ENCODE measurements at regions not wholly inside any gene's neighbourhood (a gene's known extent, or its start where the extent isn't known, plus 50 kb on each side); places are given as distances from the start of the nearest gene placed in this dataset.

DNA sequence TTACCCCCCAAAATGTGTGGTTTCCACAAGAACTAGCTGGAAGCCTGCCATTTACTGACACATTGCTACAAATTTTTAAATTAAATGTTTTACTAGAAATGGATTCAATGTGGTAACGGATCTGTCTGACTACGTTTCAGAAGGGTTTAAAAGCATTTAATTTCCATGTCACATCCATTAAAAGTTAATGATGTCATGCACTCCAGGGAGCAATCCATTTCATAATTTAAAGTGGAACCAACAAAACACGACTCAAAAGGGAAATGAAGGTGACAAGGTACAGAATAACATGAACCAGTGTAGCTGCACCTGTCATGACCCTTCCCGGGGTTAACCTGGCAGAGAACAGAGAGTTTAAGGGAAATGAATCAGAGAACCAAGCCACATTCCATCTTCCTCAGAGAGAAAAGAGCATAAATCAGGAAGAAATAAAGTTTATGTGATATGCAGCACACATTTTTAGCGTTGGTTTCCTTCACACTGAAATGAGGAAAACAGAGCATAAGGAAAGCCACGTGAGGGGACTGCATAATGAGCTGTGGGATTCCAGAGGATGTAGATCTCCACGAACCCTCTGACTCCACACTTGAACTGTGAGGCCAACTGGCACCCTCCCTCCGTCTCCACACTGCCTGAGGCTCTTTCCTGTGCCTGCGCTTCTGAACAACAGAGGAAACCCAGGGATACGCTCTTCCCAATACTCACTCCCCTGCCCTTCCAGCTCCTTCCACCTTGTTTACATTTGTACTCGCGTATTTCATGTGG, 170.3 kb upstream of the AHI1 start:
- Histone ChIP-seq H3K9me3 (ENCODE audit: control insufficient read depth in 4 of 4, insufficient read depth in 3 of 4, low read length in 3 of 4) (peaks cover 0 to 3% (median under 1%) of the 10 kb centered on the region in 4 donors), H3K27ac (ENCODE audit: low read depth in 1 of 2, low read length in 1 of 2) (no peak overlapping the region), H3K4me3 (no peak overlapping the region), H3K27me3 (ENCODE audit: control insufficient read depth in 3 of 3, insufficient read depth in 3 of 3, low read length in 2 of 3) (no peaks in the 10 kb centered on the region), H3K36me3 (ENCODE audit: control insufficient read depth in 4 of 4, insufficient read depth in 4 of 4, low read length in 4 of 4) (no peaks in the 10 kb centered on the region), H3K4me1 (ENCODE audit: control insufficient read depth in 5 of 5, insufficient read depth in 5 of 5, low read length in 5 of 5) (peaks cover 0 to 9% (median 3%) of the 10 kb centered on the region in 5 donors), H3K9ac (ENCODE audit: insufficient read depth in 1 of 2, low read length in 2 of 2) (no peak overlapping the region)
- peak; percentile 34 for ATAC-seq (ENCODE audit: insufficient read depth, low FRiP score)
- peak; percentile 39 to 66 (median 56) for DNase-seq
- TF ChIP-seq, protein P1, sequence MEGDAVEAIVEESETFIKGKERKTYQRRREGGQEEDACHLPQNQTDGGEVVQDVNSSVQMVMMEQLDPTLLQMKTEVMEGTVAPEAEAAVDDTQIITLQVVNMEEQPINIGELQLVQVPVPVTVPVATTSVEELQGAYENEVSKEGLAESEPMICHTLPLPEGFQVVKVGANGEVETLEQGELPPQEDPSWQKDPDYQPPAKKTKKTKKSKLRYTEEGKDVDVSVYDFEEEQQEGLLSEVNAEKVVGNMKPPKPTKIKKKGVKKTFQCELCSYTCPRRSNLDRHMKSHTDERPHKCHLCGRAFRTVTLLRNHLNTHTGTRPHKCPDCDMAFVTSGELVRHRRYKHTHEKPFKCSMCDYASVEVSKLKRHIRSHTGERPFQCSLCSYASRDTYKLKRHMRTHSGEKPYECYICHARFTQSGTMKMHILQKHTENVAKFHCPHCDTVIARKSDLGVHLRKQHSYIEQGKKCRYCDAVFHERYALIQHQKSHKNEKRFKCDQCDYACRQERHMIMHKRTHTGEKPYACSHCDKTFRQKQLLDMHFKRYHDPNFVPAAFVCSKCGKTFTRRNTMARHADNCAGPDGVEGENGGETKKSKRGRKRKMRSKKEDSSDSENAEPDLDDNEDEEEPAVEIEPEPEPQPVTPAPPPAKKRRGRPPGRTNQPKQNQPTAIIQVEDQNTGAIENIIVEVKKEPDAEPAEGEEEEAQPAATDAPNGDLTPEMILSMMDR (IDR thresholded peaks at IDR 0.05; ENCODE audit: control extremely low read depth, extremely low read depth), result no peak
- WGBS, 2 donors, result 31 to 46% methylated on average over 12 of the region's 12 CpGs

DNA sequence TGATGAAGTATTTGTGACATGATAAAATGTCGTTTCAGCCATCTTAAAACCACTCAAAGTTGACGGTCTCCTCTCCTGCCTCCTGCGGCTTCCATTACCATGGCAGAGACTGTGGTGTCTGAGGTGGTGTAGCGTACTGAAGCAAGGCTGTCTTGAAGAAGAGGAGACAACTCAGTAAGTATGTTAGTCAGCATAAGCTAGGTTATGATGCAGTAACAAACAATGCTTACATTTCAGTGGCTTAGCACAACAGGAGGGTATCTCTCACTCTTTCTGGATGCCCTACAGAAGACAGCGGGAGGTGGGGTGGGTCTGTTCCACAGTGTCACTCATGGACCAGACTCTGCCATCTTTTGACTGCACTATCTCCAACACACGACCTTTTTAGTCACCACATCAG, 174.7 kb upstream of the AHI1 start:
- peaks cover 0 to 2% (median 0%) of the 10 kb centered on the region in 3 donors for H3K27me3 ChIP-seq (ENCODE audit: control insufficient read depth in 3 of 3, insufficient read depth in 3 of 3, low read length in 2 of 3)
- H3K4me1 ChIP-seq (ENCODE audit: control insufficient read depth in 5 of 5, insufficient read depth in 5 of 5, low read length in 5 of 5), result peaks cover 0 to 32% (median 4%) of the 10 kb centered on the region in 5 donors
- H3K27ac ChIP-seq (ENCODE audit: low read depth in 1 of 2, low read length in 1 of 2), result no peak overlapping the region
- no peak overlapping the region for H3K9ac ChIP-seq (ENCODE audit: insufficient read depth in 1 of 2, low read length in 2 of 2)
- ATAC-seq (ENCODE audit: insufficient read depth, low FRiP score) (no peak), DNase-seq (no peak)
- no peaks in the 10 kb centered on the region for H3K36me3 ChIP-seq (ENCODE audit: control insufficient read depth in 4 of 4, insufficient read depth in 4 of 4, low read length in 4 of 4)
- H3K4me3 ChIP-seq, result no peak overlapping the region
- H3K9me3 ChIP-seq (ENCODE audit: control insufficient read depth in 4 of 4, insufficient read depth in 3 of 4, low read length in 3 of 4), result peaks cover 0 to 1% (median 0%) of the 10 kb centered on the region in 4 donors
- WGBS, 2 donors, result 92 to 94% methylated on average over 6 of the region's 6 CpGs
- TF ChIP-seq, protein P1 (IDR thresholded peaks at IDR 0.05; ENCODE audit: control extremely low read depth, extremely low read depth), result no peak

DNA sequence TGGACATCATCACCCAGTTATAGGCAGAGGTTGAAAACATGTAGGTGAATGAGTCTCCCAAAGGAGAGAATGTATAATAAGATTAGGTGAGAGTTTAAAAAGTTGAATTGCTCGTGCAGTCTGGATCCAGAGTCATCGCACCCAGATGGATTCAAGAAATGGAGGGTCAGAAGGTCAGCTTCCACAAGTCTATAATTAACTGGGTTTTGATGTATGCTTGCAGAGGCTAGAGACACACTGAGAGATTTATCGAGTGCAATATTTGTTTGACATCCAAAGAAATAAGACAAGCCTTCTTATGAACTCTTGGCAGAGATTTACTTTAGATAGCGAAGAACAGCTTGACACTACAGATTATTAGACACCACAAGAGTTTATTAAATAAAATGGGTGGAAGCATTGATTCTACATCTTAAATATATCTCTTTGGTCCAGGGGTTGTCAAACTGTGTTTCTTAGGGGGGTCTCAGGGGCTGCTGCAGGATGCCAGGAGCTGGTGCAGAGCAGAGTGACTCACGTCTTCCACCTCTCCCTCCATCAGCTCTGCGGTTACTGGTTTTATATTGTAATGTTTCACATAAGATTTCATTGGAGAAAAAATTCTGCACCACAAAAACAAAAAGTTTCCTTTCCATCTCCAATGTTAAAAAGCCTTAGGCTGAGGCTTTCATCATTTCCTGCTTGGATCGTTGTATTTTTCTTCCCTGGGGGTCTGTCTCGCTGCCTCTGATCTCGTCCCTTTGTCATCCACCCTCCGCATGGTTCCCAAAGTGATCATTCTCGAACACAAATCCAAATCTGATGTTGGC, 176.2 kb upstream of the AHI1 start:
- peak; percentile 53 to 97 (median 96) for DNase-seq
- TF ChIP-seq, protein P1 (IDR thresholded peaks at IDR 0.05; ENCODE audit: control extremely low read depth, extremely low read depth), result no peak
- Histone ChIP-seq H3K27ac (ENCODE audit: low read depth in 1 of 2, low read length in 1 of 2) (no peak overlapping the region), H3K4me1 (ENCODE audit: control insufficient read depth in 5 of 5, insufficient read depth in 5 of 5, low read length in 5 of 5) (peaks cover 0 to 26% (median 1%) of the 10 kb centered on the region in 5 donors), H3K4me3 (no peak overlapping the region), H3K27me3 (ENCODE audit: control insufficient read depth in 3 of 3, insufficient read depth in 3 of 3, low read length in 2 of 3) (peaks cover 0 to 2% (median 0%) of the 10 kb centered on the region in 3 donors), H3K36me3 (ENCODE audit: control insufficient read depth in 4 of 4, insufficient read depth in 4 of 4, low read length in 4 of 4) (no peaks in the 10 kb centered on the region), H3K9ac (ENCODE audit: insufficient read depth in 1 of 2, low read length in 2 of 2) (no peak overlapping the region), H3K9me3 (ENCODE audit: control insufficient read depth in 4 of 4, insufficient read depth in 3 of 4, low read length in 3 of 4) (peaks cover 0 to 1% (median 0%) of the 10 kb centered on the region in 4 donors)
- WGBS, 2 donors, result 73 to 82% methylated on average over 11 of the region's 11 CpGs
- ATAC-seq (ENCODE audit: insufficient read depth, low FRiP score), result no peak
